ENCODE measurements at regions not wholly inside any gene's neighbourhood (a gene's known extent, or its start where the extent isn't known, plus 50 kb on each side); places are given as distances from the start of the nearest gene placed in this dataset.

DNA sequence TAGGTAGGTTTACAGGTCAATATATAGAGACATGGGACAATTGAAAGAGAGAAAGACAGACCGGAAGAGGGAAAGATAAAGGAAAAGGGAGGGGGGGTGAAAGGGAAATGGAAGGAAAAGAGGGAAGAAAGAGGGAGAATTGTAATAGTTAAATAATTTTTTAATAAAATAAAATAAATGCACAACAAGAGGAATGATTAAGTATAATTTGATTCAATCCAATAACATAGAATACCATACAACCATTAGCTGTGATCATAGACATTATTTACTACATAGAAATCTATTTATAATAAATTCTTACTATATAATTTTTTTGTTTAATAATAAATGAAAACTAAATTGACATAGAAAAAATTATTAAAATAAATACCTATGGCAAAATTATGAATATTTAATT lies 330.7 kb downstream of the NR4A2 start:
- Mint-ChIP-seq H3K27me3 (no peaks in the 10 kb centered on the region), H3K36me3 (ENCODE audit: low read depth) (no peaks in the 10 kb centered on the region), H3K4me3 (no peak overlapping the region), H3K4me1 (no peaks in the 10 kb centered on the region), H3K9me3 (no peaks in the 10 kb centered on the region), H3K27ac (no peak overlapping the region)
- ATAC-seq (ENCODE audit: low read depth): no peak
- intact Hi-C loops (cut with micrococcal nuclease): no loop called here
- TF ChIP-seq, protein P1, sequence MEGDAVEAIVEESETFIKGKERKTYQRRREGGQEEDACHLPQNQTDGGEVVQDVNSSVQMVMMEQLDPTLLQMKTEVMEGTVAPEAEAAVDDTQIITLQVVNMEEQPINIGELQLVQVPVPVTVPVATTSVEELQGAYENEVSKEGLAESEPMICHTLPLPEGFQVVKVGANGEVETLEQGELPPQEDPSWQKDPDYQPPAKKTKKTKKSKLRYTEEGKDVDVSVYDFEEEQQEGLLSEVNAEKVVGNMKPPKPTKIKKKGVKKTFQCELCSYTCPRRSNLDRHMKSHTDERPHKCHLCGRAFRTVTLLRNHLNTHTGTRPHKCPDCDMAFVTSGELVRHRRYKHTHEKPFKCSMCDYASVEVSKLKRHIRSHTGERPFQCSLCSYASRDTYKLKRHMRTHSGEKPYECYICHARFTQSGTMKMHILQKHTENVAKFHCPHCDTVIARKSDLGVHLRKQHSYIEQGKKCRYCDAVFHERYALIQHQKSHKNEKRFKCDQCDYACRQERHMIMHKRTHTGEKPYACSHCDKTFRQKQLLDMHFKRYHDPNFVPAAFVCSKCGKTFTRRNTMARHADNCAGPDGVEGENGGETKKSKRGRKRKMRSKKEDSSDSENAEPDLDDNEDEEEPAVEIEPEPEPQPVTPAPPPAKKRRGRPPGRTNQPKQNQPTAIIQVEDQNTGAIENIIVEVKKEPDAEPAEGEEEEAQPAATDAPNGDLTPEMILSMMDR (IDR thresholded peaks at IDR 0.05): no peak
- ChIA-PET POLR2A (no interaction called here), CTCF (no interaction called here)
- no peak for DNase-seq

DNA sequence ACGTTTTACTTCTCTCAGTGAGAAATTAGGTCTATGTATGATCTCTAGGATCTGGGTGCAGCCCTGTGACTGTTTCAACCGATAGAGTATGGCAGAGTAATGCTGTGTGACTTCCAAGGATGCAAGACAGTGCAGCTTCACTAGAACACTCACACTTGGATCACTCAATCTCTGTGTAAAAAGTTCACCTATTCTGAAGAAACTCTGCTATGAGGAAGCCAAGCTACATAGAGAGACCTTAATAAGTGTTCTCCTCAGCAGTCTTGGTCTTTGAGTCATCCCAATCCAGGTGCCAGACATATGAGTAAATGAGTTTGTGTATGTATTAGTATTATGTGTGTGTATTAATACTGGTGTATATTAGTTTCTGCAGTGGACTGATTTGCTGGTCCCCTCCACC lies 335.0 kb downstream of the NR4A2 start:
- no peaks in the 10 kb centered on the region for H3K9me3 Mint-ChIP-seq
- intact Hi-C loops (cut with micrococcal nuclease): no loop called here

DNA sequence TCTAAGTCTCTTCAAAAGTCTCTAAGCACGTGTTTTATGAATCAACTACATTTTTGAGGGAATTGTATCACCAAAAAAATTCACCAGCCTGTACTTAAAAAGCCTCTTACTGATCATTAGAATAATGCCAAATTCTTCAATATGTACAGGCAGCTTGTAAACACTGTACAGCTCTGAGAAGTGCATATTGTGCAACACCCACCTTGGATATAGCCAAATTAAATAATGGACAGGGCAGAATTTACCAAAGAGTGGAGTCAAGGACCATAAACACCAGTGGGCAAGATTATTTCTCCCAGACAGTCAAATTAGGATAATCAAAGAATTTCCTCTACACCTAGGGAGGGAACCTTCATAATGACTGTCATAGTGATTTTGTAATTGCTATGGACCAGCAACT lies 338.2 kb downstream of the NR4A2 start:
- ChIA-PET POLR2A (no interaction called here), CTCF (no interaction called here)
- DNase-seq: no peak
- TF ChIP-seq, protein P1 (IDR thresholded peaks at IDR 0.05): no peak
- H3K9me3 Mint-ChIP-seq: no peaks in the 10 kb centered on the region
- no peaks in the 10 kb centered on the region for H3K4me1 Mint-ChIP-seq
- H3K27ac Mint-ChIP-seq: no peak overlapping the region
- H3K27me3 Mint-ChIP-seq: no peaks in the 10 kb centered on the region
- H3K4me3 Mint-ChIP-seq: no peak overlapping the region
- intact Hi-C loops (cut with micrococcal nuclease): no loop called here
- no peak for ATAC-seq (ENCODE audit: low read depth)
- no peaks in the 10 kb centered on the region for H3K36me3 Mint-ChIP-seq (ENCODE audit: low read depth)

More for the DNA sequence above, 335.0 kb downstream of the NR4A2 start:
- ChIA-PET CTCF (interaction anchor here (0.6 kb wide), 1 partner anchor 42 kb away, joined by 3 read pairs; no protein-coding TSS in a partner anchor), POLR2A (no interaction called here)
- Mint-ChIP-seq H3K4me1 (no peaks in the 10 kb centered on the region), H3K4me3 (no peak overlapping the region), H3K27ac (no peak overlapping the region), H3K36me3 (ENCODE audit: low read depth) (no peaks in the 10 kb centered on the region), H3K27me3 (no peaks in the 10 kb centered on the region)
- TF ChIP-seq, protein P1 (IDR thresholded peaks at IDR 0.05): no peak
- no peak for DNase-seq
- no peak for ATAC-seq (ENCODE audit: low read depth)

DNA sequence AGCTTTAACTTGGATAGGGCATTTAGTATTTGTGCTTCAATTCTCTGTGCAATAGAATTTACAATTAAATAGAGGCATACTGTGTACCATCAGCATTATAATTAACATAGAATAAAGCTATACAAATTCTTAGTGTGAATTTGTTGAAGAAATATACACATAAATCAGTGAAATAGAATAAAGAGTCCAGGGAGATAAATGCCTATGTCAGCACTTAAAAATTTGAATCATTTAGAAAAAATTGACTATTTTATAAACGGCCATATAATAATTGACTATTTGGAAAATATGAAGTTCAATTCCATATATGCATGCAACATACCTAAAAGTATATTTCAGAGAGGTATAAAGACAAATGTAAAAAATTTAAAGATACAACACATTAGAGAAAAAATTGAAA lies 348.7 kb downstream of the NR4A2 start:
- ATAC-seq (ENCODE audit: low read depth): no peak
- POLR2A ChIA-PET: no interaction called here
- intact Hi-C loops (cut with micrococcal nuclease): no loop called here
- Mint-ChIP-seq H3K27ac (no peak overlapping the region), H3K36me3 (ENCODE audit: low read depth) (no peaks in the 10 kb centered on the region), H3K27me3 (no peaks in the 10 kb centered on the region), H3K9me3 (no peaks in the 10 kb centered on the region), H3K4me1 (no peaks in the 10 kb centered on the region), H3K4me3 (no peak overlapping the region)
- DNase-seq: no peak
- CTCF ChIA-PET: no interaction called here
- TF ChIP-seq, protein P1 (IDR thresholded peaks at IDR 0.05): no peak

DNA sequence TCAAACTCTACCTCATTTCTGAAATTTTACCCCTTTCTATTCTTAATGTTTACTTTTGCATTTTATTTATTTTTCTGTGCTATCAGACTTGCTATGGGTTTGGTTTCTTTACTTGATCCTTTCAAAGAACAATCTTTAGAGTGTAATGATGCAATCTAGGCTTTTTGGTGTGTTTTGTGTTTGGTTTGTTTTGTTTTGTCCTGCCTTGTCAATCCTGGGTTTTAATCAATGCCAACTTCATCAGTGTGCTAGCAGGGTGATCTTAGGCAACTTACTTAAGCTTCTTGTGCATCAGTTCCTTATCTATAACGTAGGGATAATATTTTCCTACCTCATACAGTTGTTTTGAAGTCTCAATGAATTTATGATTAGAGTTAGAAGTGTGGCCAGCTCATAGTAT lies 350.4 kb downstream of the NR4A2 start:
- ATAC-seq (ENCODE audit: low read depth) (no peak), DNase-seq (no peak)
- no peak overlapping the region for H3K27ac Mint-ChIP-seq
- no peaks in the 10 kb centered on the region for H3K27me3 Mint-ChIP-seq
- intact Hi-C loops (cut with micrococcal nuclease): no loop called here
- ChIA-PET POLR2A (no interaction called here), CTCF (no interaction called here)
- no peaks in the 10 kb centered on the region for H3K36me3 Mint-ChIP-seq (ENCODE audit: low read depth)
- TF ChIP-seq, protein P1 (IDR thresholded peaks at IDR 0.05): no peak
- H3K4me3 Mint-ChIP-seq: no peak overlapping the region
- no peaks in the 10 kb centered on the region for H3K9me3 Mint-ChIP-seq
- H3K4me1 Mint-ChIP-seq: no peaks in the 10 kb centered on the region

All from activated B cell treated with CpG ODN at 0.5 μM for 24 hours (primary cell).